Upper lobe of left lung (tissue), 4 donors: ENCODE measurements at regions not wholly inside any gene's neighbourhood (a gene's known extent, or its start where the extent isn't known, plus 50 kb on each side); places are given as distances from the start of the nearest gene placed in this dataset.

Source experiments
- CTCF ChIP-seq, 6 experiments: fragments of 450-650 bp in 4 of 6; fragments of 200-600 bp in 2 of 6; sonication (generic) in 2 of 6; IDR thresholded peaks; one replicate each; pipeline ENCODE4 v1.5.1; 2016 to 2019; ENCODE audit warnings: antibody characterized with exemption in 6 of 6
- POLR2A ChIP-seq, 4 donors: fragments of 450-650 bp; IDR thresholded peaks; one replicate each; pipeline ENCODE4 v1.5.1; 2016 to 2017; ENCODE audit warnings: antibody characterized with exemption in 4 of 4, mild to moderate bottlenecking in 2 of 4
- POLR2AphosphoS5 ChIP-seq, 2 donors: sonication (generic); formaldehyde crosslinking; IDR thresholded peaks; one replicate each; pipeline ENCODE4 v1.5.1; 2017; ENCODE audit warnings: antibody characterized with exemption in 2 of 2

GRCh38 chr2:144650907-144651306 lies 131.0 kb upstream of the ZEB2 start:
- TF ChIP-seq POLR2AphosphoS5 (IDR thresholded peaks at IDR 0.05) (no peak), POLR2A (IDR thresholded peaks at IDR 0.05) (no peak), CTCF (IDR thresholded peaks at IDR 0.05) (no peak)
